ENCODE measurements at regions not wholly inside any gene's neighbourhood (a gene's known extent, or its start where the extent isn't known, plus 50 kb on each side); places are given as distances from the start of the nearest gene placed in this dataset.

- Histone ChIP-seq H3K79me2 (ENCODE audit: insufficient read depth, low read depth) (no peaks in the 10 kb centered on the region), H3K4me2 (no peak overlapping the region)
These were observed 92.1 kb upstream of the PODXL start for GRCh38 chr7:131648491-131648890.

GRCh38 chr7:131646203-131646602, 89.8 kb upstream of the PODXL start:
- Histone ChIP-seq H3K79me2 (ENCODE audit: insufficient read depth, low read depth) (no peaks in the 10 kb centered on the region), H2AFZ (ENCODE audit: low read depth) (no peak overlapping the region), H3K36me3 (ENCODE audit: insufficient read depth) (no peaks in the 10 kb centered on the region), H3K4me2 (no peak overlapping the region), H4K20me1 (ENCODE audit: insufficient read depth) (no peaks in the 10 kb centered on the region), H3K27me3 (ENCODE audit: insufficient read depth, low read depth) (no peaks in the 10 kb centered on the region), H3K4me1 (ENCODE audit: low read depth, poor library complexity, severe bottlenecking) (no peaks in the 10 kb centered on the region), H3K27ac (no peak overlapping the region), H3K9ac (no peak overlapping the region), H3K4me3 (IDR thresholded peaks at IDR 0.05; ENCODE audit: insufficient read depth, low read depth, low read length) (no peak overlapping the region)
- no peak for TF ChIP-seq CTCF (conservative IDR thresholded peaks at IDR 0.05; ENCODE audit: low read depth, low read length)

More at GRCh38 chr7:131648491-131648890, 92.1 kb upstream of the PODXL start:
- no peak for TF ChIP-seq CTCF (conservative IDR thresholded peaks at IDR 0.05; ENCODE audit: low read depth, low read length)
- H3K4me1 ChIP-seq (ENCODE audit: low read depth, poor library complexity, severe bottlenecking), result no peaks in the 10 kb centered on the region
- H4K20me1 ChIP-seq (ENCODE audit: insufficient read depth), result no peaks in the 10 kb centered on the region
- H2AFZ ChIP-seq (ENCODE audit: low read depth), result no peak overlapping the region
- no peak overlapping the region for H3K4me3 ChIP-seq (IDR thresholded peaks at IDR 0.05; ENCODE audit: insufficient read depth, low read depth, low read length)
- H3K27ac ChIP-seq, result no peak overlapping the region
- H3K9ac ChIP-seq, result no peak overlapping the region
- no peaks in the 10 kb centered on the region for H3K27me3 ChIP-seq (ENCODE audit: insufficient read depth, low read depth)
- H3K36me3 ChIP-seq (ENCODE audit: insufficient read depth), result no peaks in the 10 kb centered on the region

GRCh38 chr7:131642429-131642828, 86.0 kb upstream of the PODXL start:
- H3K4me2 ChIP-seq, result no peak overlapping the region
- no peaks in the 10 kb centered on the region for H3K79me2 ChIP-seq (ENCODE audit: insufficient read depth, low read depth)

GRCh38 chr7:131640686-131641085, 84.3 kb upstream of the PODXL start:
- Histone ChIP-seq H3K36me3 (ENCODE audit: insufficient read depth) (no peaks in the 10 kb centered on the region), H3K27me3 (ENCODE audit: insufficient read depth, low read depth) (no peaks in the 10 kb centered on the region), H3K27ac (no peak overlapping the region), H3K9ac (no peak overlapping the region), H3K4me3 (IDR thresholded peaks at IDR 0.05; ENCODE audit: insufficient read depth, low read depth, low read length) (no peak overlapping the region), H3K4me1 (ENCODE audit: low read depth, poor library complexity, severe bottlenecking) (no peaks in the 10 kb centered on the region), H2AFZ (ENCODE audit: low read depth) (no peak overlapping the region), H3K4me2 (no peak overlapping the region), H4K20me1 (ENCODE audit: insufficient read depth) (no peaks in the 10 kb centered on the region), H3K79me2 (ENCODE audit: insufficient read depth, low read depth) (no peaks in the 10 kb centered on the region)
- no peak for TF ChIP-seq CTCF (conservative IDR thresholded peaks at IDR 0.05; ENCODE audit: low read depth, low read length)

More at GRCh38 chr7:131642429-131642828, 86.0 kb upstream of the PODXL start:
- H3K9ac ChIP-seq, result no peak overlapping the region
- H4K20me1 ChIP-seq (ENCODE audit: insufficient read depth), result no peaks in the 10 kb centered on the region
- TF ChIP-seq CTCF (conservative IDR thresholded peaks at IDR 0.05; ENCODE audit: low read depth, low read length), result no peak
- no peak overlapping the region for H3K27ac ChIP-seq
- H3K4me1 ChIP-seq (ENCODE audit: low read depth, poor library complexity, severe bottlenecking), result no peaks in the 10 kb centered on the region
- no peaks in the 10 kb centered on the region for H3K36me3 ChIP-seq (ENCODE audit: insufficient read depth)
- no peak overlapping the region for H2AFZ ChIP-seq (ENCODE audit: low read depth)
- no peak overlapping the region for H3K4me3 ChIP-seq (IDR thresholded peaks at IDR 0.05; ENCODE audit: insufficient read depth, low read depth, low read length)
- no peaks in the 10 kb centered on the region for H3K27me3 ChIP-seq (ENCODE audit: insufficient read depth, low read depth)
